H1 (cell line): ENCODE measurements at regions not wholly inside any gene's neighbourhood (a gene's known extent, or its start where the extent isn't known, plus 50 kb on each side); places are given as distances from the start of the nearest gene placed in this dataset.

ENCODE experiments used
- CTCF ChIA-PET: fragments of 300-600 bp; sonication (Branson Sonifier 250); formaldehyde crosslinking; loops from one replicate; lab custom pipeline; 2021; ENCODE audit not compliant: partially characterized antibody; lab: Charles Lee
- POLR2A ChIA-PET: fragments of 300-600 bp; sonication (Branson Sonifier 250); formaldehyde crosslinking; loops from one replicate; lab custom pipeline; 2021; ENCODE audit warnings: inconsistent platforms; ENCODE audit not compliant: partially characterized antibody; lab: Charles Lee
- DNase-seq, 2 experiments: peaks; one replicate each; pipeline versions ENCODE4 v3.0.0 to v3.0.0-alpha.2; 2010 to 2022; ENCODE audit warnings: low spot score in 2 of 2, low read depth in 1 of 2, mixed read lengths in 1 of 2
- FAIRE-seq: peaks from 2 replicates; lab custom pipeline; 2011; peaks lifted over from hg19 to GRCh38; lab: Jason Lieb, UNC
- H2AFZ ChIP-seq: 2 replicates; pipeline ENCODE4 v1.8.1; 2012; ENCODE audit warnings: low read length, inconsistent platforms
- H2AK5ac ChIP-seq: 2 replicates; pipeline ENCODE4 v1.6.1; 2013; ENCODE audit warnings: low read depth, low read length
- H2BK120ac ChIP-seq: replicated peaks from 2 replicates; pipeline ENCODE3; 2013; ENCODE audit warnings: low read depth, low read length, inconsistent platforms
- H2BK12ac ChIP-seq: 2 replicates; pipeline ENCODE4 v1.6.1; 2013; ENCODE audit warnings: low read depth, low read length
- H2BK15ac ChIP-seq: 2 replicates; pipeline ENCODE4 v1.6.1; 2013; ENCODE audit warnings: low read length
- H2BK20ac ChIP-seq: 2 replicates; pipeline ENCODE4 v1.6.1; 2013; ENCODE audit warnings: low read length
- H2BK5ac ChIP-seq: 2 replicates; pipeline ENCODE4 v1.6.1; 2013; ENCODE audit warnings: low read depth, low read length
- H3K14ac ChIP-seq: 2 replicates; pipeline ENCODE4 v1.6.1; 2013; ENCODE audit warnings: inconsistent platforms; ENCODE audit not compliant: insufficient read length
- H3K18ac ChIP-seq: 2 replicates; pipeline ENCODE4 v1.6.1; 2013; ENCODE audit warnings: low read length; ENCODE audit errors: extremely low read depth
- H3K23ac ChIP-seq: 2 replicates; pipeline ENCODE4 v1.6.1; 2013; ENCODE audit warnings: inconsistent platforms; ENCODE audit not compliant: insufficient read length
- H3K23me2 ChIP-seq: 2 replicates; pipeline ENCODE4 v1.6.1; 2013; ENCODE audit warnings: low read depth, low read length
- H3K27ac ChIP-seq: 2 replicates; pipeline ENCODE4 v1.6.1; 2011; ENCODE audit warnings: low read depth, low read length, inconsistent platforms
- H3K27me3 ChIP-seq, 4 experiments: replicated peaks in 1 of 4; 1 replicate in 1 of 4; 2 replicates in 3 of 4; pipeline versions ENCODE4 v1.6.1 to v1.8.1; 2011 to 2013; ENCODE audit warnings: low read length in 3 of 4, mild to moderate bottlenecking in 3 of 4, inconsistent platforms in 2 of 4, mixed read lengths in 2 of 4, moderate library complexity in 1 of 4; ENCODE audit not compliant: control insufficient read depth in 3 of 4, insufficient read depth in 3 of 4; ENCODE audit errors: extremely low read depth in 1 of 4
- H3K36me3 ChIP-seq, 4 experiments: 2 replicates each; pipeline versions ENCODE4 v1.6.1 to v1.8.1; 2011 to 2013; ENCODE audit warnings: mild to moderate bottlenecking in 4 of 4, low read length in 3 of 4, moderate library complexity in 2 of 4, control low read depth in 1 of 4, inconsistent platforms in 1 of 4; ENCODE audit not compliant: insufficient read depth in 4 of 4, control insufficient read depth in 2 of 4
- H3K4ac ChIP-seq: replicated peaks from 2 replicates; pipeline ENCODE3; 2013; ENCODE audit warnings: low read length, low read depth, mixed read lengths, inconsistent platforms; ENCODE audit not compliant: insufficient read length
- H3K4me1 ChIP-seq, 4 experiments: replicated peaks in 1 of 4; 1 replicate in 1 of 4; 2 replicates in 3 of 4; pipeline versions ENCODE4 v1.6.1 to v1.8.1; 2011 to 2013; ENCODE audit warnings: low read length in 3 of 4, inconsistent platforms in 2 of 4, mixed read lengths in 1 of 4; ENCODE audit not compliant: insufficient read depth in 4 of 4, control insufficient read depth in 3 of 4
- H3K4me2 ChIP-seq, 2 experiments: 2 replicates each; pipeline versions ENCODE4 v1.6.1 to v1.8.1; 2011 to 2013; ENCODE audit warnings: low read depth in 2 of 2, low read length in 2 of 2, control low read depth in 1 of 2, inconsistent platforms in 1 of 2, mild to moderate bottlenecking in 1 of 2; ENCODE audit not compliant: insufficient read depth in 1 of 2
- H3K4me3 ChIP-seq, 4 experiments: fragments of 200-600, 300-600 bp in 1 of 4; sonication (generic), shearing (Covaris generic), sonication (Bioruptor Twin) in 1 of 4; 2 replicates each; pipeline versions ENCODE4 v1.5.1 to v1.8.1; 2011 to 2016; ENCODE audit warnings: low read length in 4 of 4, low read depth in 3 of 4, control low read depth in 2 of 4, inconsistent platforms in 2 of 4, mild to moderate bottlenecking in 2 of 4, mixed read lengths in 1 of 4, moderate library complexity in 1 of 4; ENCODE audit not compliant: insufficient read depth in 2 of 4; ENCODE audit errors: extremely low read depth in 1 of 4
- H3K56ac ChIP-seq: replicated peaks from 2 replicates; pipeline ENCODE3; 2013; ENCODE audit warnings: low read depth, mild to moderate bottlenecking, mixed read lengths, low read length, inconsistent platforms; ENCODE audit not compliant: insufficient read length
- H3K79me1 ChIP-seq: 2 replicates; pipeline ENCODE4 v1.6.1; 2013; ENCODE audit warnings: low read depth, low read length, control low read depth
- H3K79me2 ChIP-seq, 2 experiments: 2 replicates each; pipeline versions ENCODE4 v1.6.1 to v1.8.1; 2012 to 2013; ENCODE audit warnings: low read length in 2 of 2, mild to moderate bottlenecking in 2 of 2, inconsistent platforms in 1 of 2; ENCODE audit not compliant: insufficient read depth in 2 of 2, control insufficient read depth in 1 of 2
- H3K9ac ChIP-seq, 4 experiments: replicated peaks in 1 of 4; 1 replicate in 1 of 4; 2 replicates in 3 of 4; pipeline versions ENCODE4 v1.6.1 to v1.8.1; 2011 to 2013; ENCODE audit warnings: low read depth in 3 of 4, low read length in 3 of 4, control low read depth in 2 of 4, mild to moderate bottlenecking in 2 of 4, moderate library complexity in 2 of 4, inconsistent platforms in 1 of 4; ENCODE audit errors: extremely low read depth in 1 of 4
- H3K9me3 ChIP-seq, 2 experiments: 2 replicates each; pipeline versions ENCODE4 v1.6.1 to v1.8.1; 2012 to 2013; ENCODE audit warnings: mild to moderate bottlenecking in 2 of 2, moderate library complexity in 2 of 2, control low read depth in 1 of 2, inconsistent platforms in 1 of 2, low read depth in 1 of 2, low read length in 1 of 2, mixed read lengths in 1 of 2; ENCODE audit not compliant: insufficient read depth in 2 of 2
- H4K20me1 ChIP-seq, 2 experiments: replicated peaks in 1 of 2; 2 replicates each; pipeline versions ENCODE3 to v1.8.1; 2011 to 2013; ENCODE audit warnings: inconsistent platforms in 2 of 2, low read length in 2 of 2, mild to moderate bottlenecking in 1 of 2; ENCODE audit not compliant: insufficient read depth in 2 of 2, control insufficient read depth in 1 of 2
- H4K5ac ChIP-seq: 2 replicates; pipeline ENCODE4 v1.6.1; 2013; ENCODE audit warnings: low read length, low read depth, mixed read lengths, inconsistent platforms; ENCODE audit not compliant: insufficient read length
- H4K8ac ChIP-seq: 2 replicates; pipeline ENCODE4 v1.8.0; 2013; ENCODE audit warnings: mild to moderate bottlenecking, moderate library complexity, low read length, inconsistent platforms; ENCODE audit not compliant: insufficient read depth; ENCODE audit errors: extremely low read depth
- H4K91ac ChIP-seq: replicated peaks from 2 replicates; pipeline ENCODE3; 2013; ENCODE audit warnings: low read length, mixed read lengths, inconsistent platforms; ENCODE audit not compliant: insufficient read length
- ATF2 ChIP-seq: IDR thresholded peaks from 2 replicates; pipeline ENCODE4 v1.6.1; 2012; ENCODE audit warnings: low read length, inconsistent platforms
- BACH1 ChIP-seq: IDR thresholded peaks from 2 replicates; pipeline ENCODE4 v1.6.1; 2012; ENCODE audit warnings: low read length, improper control_type of control experiment
- BCL11A ChIP-seq, 2 experiments: IDR thresholded peaks; one replicate each; pipeline ENCODE4 v1.6.1; 2011; ENCODE audit warnings: low read depth in 2 of 2, low read length in 2 of 2, mild to moderate bottlenecking in 2 of 2
- CBX5 ChIP-seq: fragments of 300-800, 300-1000 bp; sonication (generic); IDR thresholded peaks from 2 replicates; pipeline ENCODE4 v1.7.1; 2016; ENCODE audit warnings: antibody characterized with exemption, low read length, low read depth
- CHD2 ChIP-seq: IDR thresholded peaks from 2 replicates; pipeline ENCODE4 v1.6.1; 2012; ENCODE audit warnings: low read length, improper control_type of control experiment
- E2F6 ChIP-seq: IDR thresholded peaks from 2 replicates; pipeline ENCODE4 v1.6.1; 2012; ENCODE audit warnings: inconsistent platforms
- HDAC2 ChIP-seq, 2 experiments: fragments of 300-600 bp in 1 of 2; sonication (generic) in 1 of 2; IDR thresholded peaks; 2 replicates each; pipeline ENCODE4 v1.6.1; 2011 to 2012; ENCODE audit warnings: low read depth in 2 of 2, low read length in 2 of 2, mild to moderate bottlenecking in 2 of 2, moderate library complexity in 2 of 2, borderline replicate concordance in 1 of 2, inconsistent platforms in 1 of 2
- JUN ChIP-seq: IDR thresholded peaks from 2 replicates; pipeline ENCODE4 v1.6.1; 2011; ENCODE audit warnings: low read depth, mild to moderate bottlenecking, improper control_type of control experiment, low read length
- KDM1A ChIP-seq: fragments of 200-600, 300-600 bp; sonication (generic); IDR thresholded peaks from 2 replicates; pipeline ENCODE4 v1.7.1; 2016; ENCODE audit warnings: mild to moderate bottlenecking, low read length, borderline replicate concordance
- KDM4A ChIP-seq: IDR thresholded peaks from one replicate; pipeline ENCODE4 v1.7.1; 2012; ENCODE audit warnings: low read depth, mild to moderate bottlenecking, moderate library complexity, low read length, inconsistent platforms; ENCODE audit not compliant: severe bottlenecking
- KDM5A ChIP-seq: fragments of 200-600 bp; IDR thresholded peaks from 2 replicates; pipeline ENCODE4 v1.7.1; 2012; ENCODE audit warnings: mild to moderate bottlenecking, low read length, inconsistent platforms, mixed read lengths
- SP1 ChIP-seq: IDR thresholded peaks from 2 replicates; pipeline ENCODE4 v1.6.1; 2011; ENCODE audit warnings: low read depth, low read length
- SP4 ChIP-seq: IDR thresholded peaks from 2 replicates; pipeline ENCODE4 v1.6.1; 2012; ENCODE audit warnings: low read length, inconsistent platforms
- YY1 ChIP-seq: IDR thresholded peaks from 2 replicates; pipeline ENCODE4 v1.6.1; 2011; ENCODE audit warnings: low read depth, mild to moderate bottlenecking, low read length
- ZNF274 ChIP-seq: IDR thresholded peaks from 2 replicates; pipeline ENCODE4 v1.7.0; 2012; ENCODE audit warnings: low read length, borderline replicate concordance; ENCODE audit errors: extremely low read depth

GRCh38 chr6:113802779-113803178, 54.4 kb upstream of the MARCKS start:
- H3K56ac ChIP-seq, result no peak overlapping the region
- H3K4ac ChIP-seq, result no peak overlapping the region
- H3K4me2 ChIP-seq, result no peak overlapping the region
- H3K9ac ChIP-seq, result no peak overlapping the region
- H2BK15ac ChIP-seq, result no peak overlapping the region
- no peaks in the 10 kb centered on the region for H3K36me3 ChIP-seq
- FAIRE-seq (no peak), DNase-seq (no peak)
- H3K79me2 ChIP-seq, result no peaks in the 10 kb centered on the region
- no peaks in the 10 kb centered on the region for H4K20me1 ChIP-seq
- no peak overlapping the region for H4K5ac ChIP-seq
- H3K14ac ChIP-seq, result no peak overlapping the region
- H3K4me1 ChIP-seq, result no peaks in the 10 kb centered on the region
- no peaks in the 10 kb centered on the region; a peak in 1 of 7 replicates for H3K27me3 ChIP-seq
- POLR2A ChIA-PET, result no interaction called here
- no peak overlapping the region for H3K23ac ChIP-seq
- CTCF ChIA-PET, result no interaction called here
- H2BK120ac ChIP-seq, result no peak overlapping the region
- H2AK5ac ChIP-seq, result no peak overlapping the region
- H3K23me2 ChIP-seq, result no peaks in the 10 kb centered on the region
- H4K8ac ChIP-seq, result no peak overlapping the region
- H3K18ac ChIP-seq, result no peak overlapping the region
- no peaks in the 10 kb centered on the region for H3K9me3 ChIP-seq
- H2BK20ac ChIP-seq, result no peak overlapping the region
- no peak overlapping the region for H3K4me3 ChIP-seq
- no peak overlapping the region for H2BK5ac ChIP-seq
- no peaks in the 10 kb centered on the region for H3K79me1 ChIP-seq
- no peak overlapping the region for H4K91ac ChIP-seq
- no peak overlapping the region for H3K27ac ChIP-seq
- H2AFZ ChIP-seq, result no peak overlapping the region
- H2BK12ac ChIP-seq, result no peak overlapping the region
- TF ChIP-seq SP1 (no peak), KDM5A (no peak), BACH1 (no peak), YY1 (no peak), HDAC2 (IDR thresholded peaks at IDR 0.05; ENCODE audit: borderline replicate concordance in 1 of 2, low read depth in 2 of 2, low read length in 2 of 2) (no peak), SP4 (no peak), BCL11A (IDR thresholded peaks at IDR 0.05; ENCODE audit: low read depth in 2 of 2, low read length in 2 of 2) (no peak), KDM1A (no peak), CBX5 (no peak), CHD2 (no peak), E2F6 (no peak), ZNF274 (no peak), ATF2 (no peak), JUN (no peak), KDM4A (no peak)
